Lung (tissue), 11 donors: ENCODE measurements at regions not wholly inside any gene's neighbourhood (a gene's known extent, or its start where the extent isn't known, plus 50 kb on each side); places are given as distances from the start of the nearest gene placed in this dataset.

Experiments used
- ATAC-seq: fragments of 200-7000 bp; cut with Tn5 transposase; one replicate; pipeline ENCODE4 v1.9.1; 2020; ENCODE audit warnings: moderate number of reproducible peaks; ENCODE audit not compliant: insufficient read depth, low FRiP score
- DNase-seq, 3 donors: peaks; one replicate each; pipeline ENCODE4 v3.0.0-alpha.2; 2013 to 2017
- H3K27ac ChIP-seq, 2 donors: one replicate each; pipeline ENCODE4 v1.5.1; 2013; ENCODE audit warnings: mild to moderate bottlenecking in 2 of 2, moderate library complexity in 2 of 2, control low read depth in 1 of 2, inconsistent platforms in 1 of 2, low read depth in 1 of 2, low read length in 1 of 2
- H3K27me3 ChIP-seq, 3 donors: one replicate each; pipeline ENCODE4 v1.5.1; 2013; ENCODE audit warnings: low read length in 2 of 3; ENCODE audit not compliant: control insufficient read depth in 3 of 3, insufficient read depth in 3 of 3
- H3K36me3 ChIP-seq, 4 donors: one replicate each; pipeline ENCODE4 v1.5.1; 2013; ENCODE audit warnings: low read length in 4 of 4, mild to moderate bottlenecking in 1 of 4, moderate library complexity in 1 of 4; ENCODE audit not compliant: control insufficient read depth in 4 of 4, insufficient read depth in 4 of 4
- H3K4me1 ChIP-seq, 5 donors: one replicate each; pipeline ENCODE4 v1.5.1; 2013; ENCODE audit warnings: low read length in 5 of 5, mild to moderate bottlenecking in 2 of 5, moderate library complexity in 1 of 5; ENCODE audit not compliant: control insufficient read depth in 5 of 5, insufficient read depth in 5 of 5
- H3K4me3 ChIP-seq: one replicate; pipeline ENCODE4 v1.5.1; 2013; ENCODE audit warnings: mild to moderate bottlenecking, control low read depth, moderate library complexity
- H3K9ac ChIP-seq, 2 donors: one replicate each; pipeline ENCODE4 v1.5.1; 2013; ENCODE audit warnings: low read length in 2 of 2, control low read depth in 1 of 2; ENCODE audit not compliant: insufficient read depth in 1 of 2
- H3K9me3 ChIP-seq, 4 donors: one replicate each; pipeline ENCODE4 v1.5.1; 2013; ENCODE audit warnings: low read length in 3 of 4, mild to moderate bottlenecking in 1 of 4, moderate library complexity in 1 of 4; ENCODE audit not compliant: control insufficient read depth in 4 of 4, insufficient read depth in 3 of 4
- WGBS, 2 donors: extraction: QIAGEN DNeasy Blood & Tissue Kit; methylation state at CpG; one replicate each; pipeline ENCODE4 v1.1.7; 2013; 5-methylcytosine and 5-hydroxymethylcytosine counted together
- TF ChIP-seq, protein P1 (sequence below): IDR thresholded peaks from 2 replicates; pipeline ENCODE4 v1.5.1; 2012; ENCODE audit warnings: mild to moderate bottlenecking; ENCODE audit errors: control extremely low read depth, extremely low read depth
- donor health status: control.
- donor health status: control.
- donor health status: Bipolar disorder and iron deficiency.
- donor health status: healthy.
- donor health status: DM: yes; HTN: yes; CAD: no.

GRCh38 chr2:129892360-129892759 lies 87.1 kb upstream of the RAB6C start:
- peaks cover 0 to 3% (median 0%) of the 10 kb centered on the region in 4 donors for H3K9me3 ChIP-seq
- H3K4me3 ChIP-seq: no peak overlapping the region
- 85 to 91% methylated on average over 9 of the region's 9 CpGs for WGBS, 2 donors
- no peaks in the 10 kb centered on the region for H3K4me1 ChIP-seq
- DNase-seq (no peak), ATAC-seq (no peak)
- H3K27me3 ChIP-seq: peaks cover 0 to 3% (median 0%) of the 10 kb centered on the region in 3 donors
- TF ChIP-seq, protein P1, sequence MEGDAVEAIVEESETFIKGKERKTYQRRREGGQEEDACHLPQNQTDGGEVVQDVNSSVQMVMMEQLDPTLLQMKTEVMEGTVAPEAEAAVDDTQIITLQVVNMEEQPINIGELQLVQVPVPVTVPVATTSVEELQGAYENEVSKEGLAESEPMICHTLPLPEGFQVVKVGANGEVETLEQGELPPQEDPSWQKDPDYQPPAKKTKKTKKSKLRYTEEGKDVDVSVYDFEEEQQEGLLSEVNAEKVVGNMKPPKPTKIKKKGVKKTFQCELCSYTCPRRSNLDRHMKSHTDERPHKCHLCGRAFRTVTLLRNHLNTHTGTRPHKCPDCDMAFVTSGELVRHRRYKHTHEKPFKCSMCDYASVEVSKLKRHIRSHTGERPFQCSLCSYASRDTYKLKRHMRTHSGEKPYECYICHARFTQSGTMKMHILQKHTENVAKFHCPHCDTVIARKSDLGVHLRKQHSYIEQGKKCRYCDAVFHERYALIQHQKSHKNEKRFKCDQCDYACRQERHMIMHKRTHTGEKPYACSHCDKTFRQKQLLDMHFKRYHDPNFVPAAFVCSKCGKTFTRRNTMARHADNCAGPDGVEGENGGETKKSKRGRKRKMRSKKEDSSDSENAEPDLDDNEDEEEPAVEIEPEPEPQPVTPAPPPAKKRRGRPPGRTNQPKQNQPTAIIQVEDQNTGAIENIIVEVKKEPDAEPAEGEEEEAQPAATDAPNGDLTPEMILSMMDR: no peak
- H3K27ac ChIP-seq: no peak overlapping the region
- H3K36me3 ChIP-seq: no peaks in the 10 kb centered on the region
- H3K9ac ChIP-seq: no peak overlapping the region

DNA sequence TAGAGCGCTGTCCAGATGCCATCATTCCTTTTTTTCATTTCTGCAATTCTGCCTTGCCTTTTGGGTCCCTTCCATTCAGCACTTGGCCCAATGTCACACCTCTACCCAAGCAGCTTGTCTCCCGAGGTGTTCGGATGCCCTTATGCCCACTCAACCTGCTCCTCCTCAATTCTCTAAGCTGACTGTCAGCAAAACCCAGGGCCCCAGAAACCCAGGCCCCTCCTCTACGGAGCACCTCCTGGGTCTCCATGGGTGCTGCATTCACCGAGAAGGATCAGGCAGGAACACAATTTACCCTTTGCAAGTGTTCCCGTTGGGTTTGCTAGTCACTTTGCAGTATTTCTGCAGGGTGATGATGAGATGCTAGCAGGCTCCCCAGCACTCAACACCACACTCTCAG lies 86.7 kb upstream of the RAB6C start:
- DNase-seq (no peak), ATAC-seq (no peak)
- H3K27me3 ChIP-seq: peaks cover 0 to 3% (median 0%) of the 10 kb centered on the region in 3 donors
- TF ChIP-seq, protein P1: no peak
- no peaks in the 10 kb centered on the region for H3K36me3 ChIP-seq
- no peak overlapping the region for H3K9ac ChIP-seq
- no peak overlapping the region for H3K27ac ChIP-seq
- H3K4me1 ChIP-seq: no peaks in the 10 kb centered on the region
- peaks cover 0 to 3% (median 0%) of the 10 kb centered on the region in 4 donors for H3K9me3 ChIP-seq
- 89 to 95% methylated on average over 6 of the region's 6 CpGs for WGBS, 2 donors
- no peak overlapping the region for H3K4me3 ChIP-seq

DNA sequence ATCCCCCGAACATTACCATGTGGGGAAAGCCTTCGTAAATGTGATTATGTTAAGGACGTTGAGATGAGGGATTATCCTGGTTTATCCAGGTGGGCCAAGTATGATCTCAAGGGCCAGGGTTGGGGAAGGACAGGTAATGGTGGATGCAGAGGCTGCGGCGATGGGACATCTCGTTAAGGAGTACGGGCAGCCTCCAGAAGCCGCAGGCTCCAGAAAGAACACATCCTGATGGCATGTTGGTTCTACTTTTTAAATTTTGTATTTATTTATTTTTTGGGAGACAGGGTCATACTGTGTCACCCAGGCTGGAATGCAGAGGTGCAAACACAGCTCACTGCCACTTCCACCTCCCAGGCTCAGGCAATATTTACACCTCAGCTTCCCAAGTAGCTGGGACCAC lies 86.2 kb upstream of the RAB6C start:
- H3K9ac ChIP-seq: no peak overlapping the region
- H3K9me3 ChIP-seq: peaks cover 0 to 3% (median 0%) of the 10 kb centered on the region in 4 donors
- H3K27ac ChIP-seq: no peak overlapping the region
- no peaks in the 10 kb centered on the region for H3K36me3 ChIP-seq
- TF ChIP-seq, protein P1: no peak
- H3K27me3 ChIP-seq: peaks cover 0 to 3% (median 0%) of the 10 kb centered on the region in 3 donors
- no peaks in the 10 kb centered on the region for H3K4me1 ChIP-seq
- DNase-seq: no peak
- ATAC-seq: no peak
- no peak overlapping the region for H3K4me3 ChIP-seq
- WGBS, 2 donors: 79 to 80% methylated on average over 8 of the region's 8 CpGs

- ATAC-seq (no peak), DNase-seq (no peak)
- Histone ChIP-seq H3K9me3 (no peaks in the 10 kb centered on the region), H3K27ac (no peak overlapping the region), H3K4me3 (no peak overlapping the region), H3K9ac (no peak overlapping the region), H3K36me3 (no peaks in the 10 kb centered on the region), H3K27me3 (peaks cover 0 to under 1% (median 0%) of the 10 kb centered on the region in 3 donors), H3K4me1 (no peaks in the 10 kb centered on the region)
- TF ChIP-seq, protein P1: no peak
- 82 to 85% methylated on average over 8 of the region's 8 CpGs for WGBS, 2 donors
These were observed 84.8 kb upstream of the RAB6C start for GRCh38 chr2:129894616-129895015.
